Heart right ventricle (tissue), 16 donors: ENCODE measurements at regions not wholly inside any gene's neighbourhood (a gene's known extent, or its start where the extent isn't known, plus 50 kb on each side); places are given as distances from the start of the nearest gene placed in this dataset.

Experiments used
- ATAC-seq, 8 donors: fragments of 200-7000 bp; cut with Tn5 transposase; one replicate each; pipeline ENCODE4 v1.9.1; 2020; ENCODE audit warnings: mild to moderate bottlenecking in 8 of 8, moderate library complexity in 8 of 8, moderate number of reproducible peaks in 1 of 8
- DNase-seq, 2 donors: peaks; one replicate each; pipeline ENCODE4 v3.0.0-alpha.2; 2020
- H3K27ac ChIP-seq, 10 donors: fragments of 200-600 bp; sonication (generic) in 2 of 10; one replicate each; pipeline versions ENCODE4 v1.5.0 to v1.8.0; 2020 to 2022; ENCODE audit warnings: mild to moderate bottlenecking in 3 of 10
- H3K27me3 ChIP-seq, 7 donors: fragments of 200-600 bp; one replicate each; pipeline ENCODE4 v1.8.0; 2021 to 2022; ENCODE audit warnings: mild to moderate bottlenecking in 2 of 7
- H3K36me3 ChIP-seq, 9 donors: fragments of 200-600 bp; sonication (generic) in 1 of 9; one replicate each; pipeline versions ENCODE4 v1.5.0 to v1.8.0; 2020 to 2022; ENCODE audit warnings: mild to moderate bottlenecking in 2 of 9
- H3K4me1 ChIP-seq, 9 donors: fragments of 200-600 bp; sonication (generic) in 1 of 9; one replicate each; pipeline versions ENCODE4 v1.5.0 to v1.8.0; 2020 to 2022; ENCODE audit warnings: mild to moderate bottlenecking in 4 of 9
- H3K4me3 ChIP-seq, 10 donors: fragments of 200-600 bp; sonication (generic) in 2 of 10; one replicate each; pipeline versions ENCODE4 v1.5.0 to v1.8.0; 2020 to 2022; ENCODE audit warnings: mild to moderate bottlenecking in 7 of 10, moderate library complexity in 2 of 10
- H3K9me3 ChIP-seq, 11 donors: fragments of 200-600 bp in 10 of 11; sonication (generic) in 2 of 11; one replicate each; pipeline versions ENCODE4 v1.5.0 to v1.8.0; 2013 to 2022; ENCODE audit warnings: mild to moderate bottlenecking in 2 of 11, control low read depth in 1 of 11, moderate library complexity in 1 of 11
- CTCF ChIP-seq, 9 donors: fragments of 200-600 bp; sonication (generic) in 2 of 9; IDR thresholded peaks; one replicate each; pipeline versions ENCODE4 v1.5.0 to v1.8.0; 2021 to 2022; ENCODE audit warnings: antibody characterized with exemption in 9 of 9, mild to moderate bottlenecking in 5 of 9, moderate library complexity in 1 of 9
- WGBS, 2 donors: extraction: QIAGEN DNeasy Blood & Tissue Kit; methylation state at CpG; one replicate each; pipeline ENCODE4 v1.1.7; 2013; ENCODE audit warnings: inconsistent platforms in 1 of 2; 5-methylcytosine and 5-hydroxymethylcytosine counted together
- intact Hi-C, 10 donors: fragments of 100-400 bp; cut with DNase I; formaldehyde crosslinking; loops; one replicate each; pipeline versions ENCODE4 v1.11.1 to v1.14.2; 2022
- donor health status: Arrhythmogenic right ventricular cardiomyopathy.
- donor health status: ischemic (EF 13 %, LVEDD 7.1; RV severe dilation, severe dysfunction).
- donor health status: healthy with polysubstance abuse.
- donor health status: DM: no; HTN: yes; CAD: no.
- donor health status: DM: no; HTN: no; CAD: no.
- donor health status: ischemic (EF 25% LVEDD 6.9; RV normal size, moderate dysfunction).
- donor health status: ischemic (EF 25% LVEDD 5.7; RV mildly dilated, moderate dysfunction).
- donor health status: healthy.
- donor health status: DM: yes; HTN: yes; CAD: no.
- donor health status: Ischemic cardiomyopathy.
- donor health status: ischemic (EF 35%, LVEDD 5.7; RV mildly dilated, moderate dysfunction).
- donor health status: nonischemic (EF 11% LVEDD 7.7; RV severe dilation, severe dysfunction).
- donor health status: DM: yes; HTN: yes; CAD: no.
- donor health status: PGD.
- donor health status: ischemic (EF 29% LVEDD 5.4; RV normal size, mild dysfunction).
- donor health status: nonischemic (EF 23%, LVEDD 6.1; RV moderate dilation, normal function).

GRCh38 chr12:39125566-39125965 lies 220.2 kb upstream of the CPNE8 start:
- ATAC-seq, result no peak
- intact Hi-C loops, result loop anchor here in 1 of 10 donors (5.0 kb wide), 1 partner anchor 48 kb away; no protein-coding TSS in a partner anchor

GRCh38 chr12:39124768-39125167 lies 219.4 kb upstream of the CPNE8 start:
- H3K27ac ChIP-seq, result no peak overlapping the region
- ATAC-seq (no peak), DNase-seq (no peak)
- no peak overlapping the region for H3K4me3 ChIP-seq
- H3K27me3 ChIP-seq, result peaks cover 0 to 2% (median 0%) of the 10 kb centered on the region in 7 donors
- H3K4me1 ChIP-seq, result no peaks in the 10 kb centered on the region
- intact Hi-C loops, result loop anchor here in 1 of 10 donors (5.0 kb wide), 1 partner anchor 47 kb away; no protein-coding TSS in a partner anchor
- no peaks in the 10 kb centered on the region for H3K36me3 ChIP-seq
- H3K9me3 ChIP-seq, result peaks cover 0 to 11% (median 0%) of the 10 kb centered on the region in 11 donors
- 81 to 87% methylated on average over 6 of the region's 6 CpGs for WGBS, 2 donors
- no peak for TF ChIP-seq CTCF (IDR thresholded peaks at IDR 0.05)

More at GRCh38 chr12:39125566-39125965, 220.2 kb upstream of the CPNE8 start:
- DNase-seq, result no peak
- WGBS, 2 donors, result 54 to 55% methylated on average over 2 of the region's 2 CpGs
- H3K36me3 ChIP-seq, result no peaks in the 10 kb centered on the region
- no peak overlapping the region for H3K4me3 ChIP-seq
- TF ChIP-seq CTCF (IDR thresholded peaks at IDR 0.05), result no peak
- no peaks in the 10 kb centered on the region for H3K4me1 ChIP-seq
- H3K27me3 ChIP-seq, result peaks cover 0 to 2% (median 0%) of the 10 kb centered on the region in 7 donors
- H3K27ac ChIP-seq, result no peak overlapping the region
- peaks cover 0 to 11% (median 0%) of the 10 kb centered on the region in 11 donors for H3K9me3 ChIP-seq

- no peak for ATAC-seq
- Histone ChIP-seq H3K4me1 (no peaks in the 10 kb centered on the region), H3K9me3 (peaks cover 0 to 11% (median 0%) of the 10 kb centered on the region in 11 donors), H3K27me3 (peaks cover 0 to 2% (median 0%) of the 10 kb centered on the region in 7 donors), H3K36me3 (no peaks in the 10 kb centered on the region), H3K27ac (no peak overlapping the region), H3K4me3 (no peak overlapping the region)
- TF ChIP-seq CTCF (IDR thresholded peaks at IDR 0.05), result no peak
- intact Hi-C loops, result no loop called here
- 23 to 48% methylated on average over 2 of the region's 2 CpGs for WGBS, 2 donors
- no peak for DNase-seq
Observed at GRCh38 chr12:39123580-39124253, 218.3 kb upstream of the CPNE8 start.

GRCh38 chr12:39122562-39123204 lies 217.3 kb upstream of the CPNE8 start:
- Histone ChIP-seq H3K4me3 (no peak overlapping the region), H3K27me3 (peaks cover 0 to 2% (median 0%) of the 10 kb centered on the region in 7 donors), H3K4me1 (no peaks in the 10 kb centered on the region), H3K27ac (no peak overlapping the region), H3K9me3 (peaks cover 0 to 11% (median 0%) of the 10 kb centered on the region in 11 donors), H3K36me3 (no peaks in the 10 kb centered on the region)
- intact Hi-C loops, result no loop called here
- ATAC-seq, result no peak
- 65 to 79% methylated on average over 6 of the region's 6 CpGs for WGBS, 2 donors
- no peak for DNase-seq
- TF ChIP-seq CTCF (IDR thresholded peaks at IDR 0.05), result no peak
